B cell (primary cell): ENCODE measurements at regions not wholly inside any gene's neighbourhood (a gene's known extent, or its start where the extent isn't known, plus 50 kb on each side); places are given as distances from the start of the nearest gene placed in this dataset.

ENCODE experiments used
- ATAC-seq: fragments of 200-7000 bp; cut with Tn5 transposase; one replicate; pipeline ENCODE4 v1.10.0; 2021; ENCODE audit warnings: low read depth, mild to moderate bottlenecking, moderate number of reproducible peaks, moderate library complexity
- CTCF ChIA-PET: fragments of 350-600 bp; sonication (Branson Sonifier 250); formaldehyde crosslinking; loops from one replicate; lab custom pipeline; 2021; ENCODE audit warnings: antibody characterized with exemption, inconsistent platforms; lab: Charles Lee
- POLR2A ChIA-PET: fragments of 350-600 bp; sonication (Branson Sonifier 250); formaldehyde crosslinking; loops from one replicate; lab custom pipeline; 2021; ENCODE audit warnings: antibody characterized with exemption; lab: Charles Lee
- DNase-seq: peaks from one replicate; pipeline ENCODE4 v3.0.0; 2013
- H2AFZ ChIP-seq: 2 replicates; pipeline ENCODE4 v1.6.1; 2012; ENCODE audit warnings: mild to moderate bottlenecking, low read depth, low read length; ENCODE audit not compliant: insufficient read depth, poor library complexity, severe bottlenecking
- H3K27ac ChIP-seq, 2 donors: 1 replicate in 1 of 2; 2 replicates in 1 of 2; pipeline ENCODE4 v1.5.1; 2012 to 2013; ENCODE audit warnings: low read length in 2 of 2, mild to moderate bottlenecking in 2 of 2, moderate library complexity in 1 of 2
- H3K27me3 ChIP-seq, 4 experiments: fragments of 200-600 bp in 1 of 4; sonication (generic) in 1 of 4; replicated peaks in 1 of 4; 1 replicate in 2 of 4; 2 replicates in 2 of 4; pipeline versions ENCODE4 v1.6.1 to v1.7.0; 2013 to 2016; ENCODE audit warnings: low read length in 3 of 4, mild to moderate bottlenecking in 2 of 4, mixed read lengths in 1 of 4, moderate library complexity in 1 of 4; ENCODE audit not compliant: insufficient read depth in 4 of 4, control insufficient read depth in 3 of 4; ENCODE audit errors: control extremely low read depth in 1 of 4
- H3K36me3 ChIP-seq, 2 experiments: replicated peaks in 1 of 2; 1 replicate in 1 of 2; 2 replicates in 1 of 2; pipeline versions ENCODE4 v1.6.1 to v1.7.1; 2013; ENCODE audit warnings: low read length in 1 of 2; ENCODE audit not compliant: insufficient read depth in 2 of 2, control insufficient read depth in 1 of 2; ENCODE audit errors: control extremely low read depth in 1 of 2, extremely low read depth in 1 of 2
- H3K4me1 ChIP-seq, 2 donors: fragments of 200-600 bp in 1 of 2; sonication (generic) in 1 of 2; 1 replicate in 1 of 2; 2 replicates in 1 of 2; pipeline versions ENCODE4 v1.5.1 to v1.6.1; 2013 to 2017; ENCODE audit warnings: low read length in 2 of 2; ENCODE audit not compliant: control insufficient read depth in 2 of 2, insufficient read depth in 2 of 2
- H3K4me2 ChIP-seq: replicated peaks from 2 replicates; pipeline ENCODE3; 2012; ENCODE audit warnings: mild to moderate bottlenecking, low read depth, low read length; ENCODE audit not compliant: poor library complexity, severe bottlenecking
- H3K4me3 ChIP-seq, 5 experiments: fragments of 200-600 bp in 1 of 5; sonication (generic) in 1 of 5; 1 replicate in 3 of 5; 2 replicates in 2 of 5; pipeline versions ENCODE4 v1.5.1 to v1.7.0; 2011 to 2016; ENCODE audit warnings: low read length in 4 of 5, mild to moderate bottlenecking in 4 of 5, low read depth in 2 of 5, control low read depth in 1 of 5, moderate library complexity in 1 of 5; ENCODE audit not compliant: insufficient read depth in 1 of 5; ENCODE audit errors: control extremely low read depth in 1 of 5, extremely low read depth in 1 of 5
- H3K79me2 ChIP-seq: fragments of 200-600 bp; sonication (generic); one replicate; pipeline ENCODE4 v1.6.0; 2016; ENCODE audit warnings: low read length; ENCODE audit not compliant: control insufficient read depth, insufficient read depth
- H3K9ac ChIP-seq: fragments of 200-600 bp; sonication (generic); 2 replicates; pipeline ENCODE4 v1.6.1; 2017; ENCODE audit warnings: mild to moderate bottlenecking, low read length, moderate library complexity
- H3K9me3 ChIP-seq, 3 donors: one replicate each; pipeline versions ENCODE4 v1.6.1 to v1.7.1; 2013; ENCODE audit warnings: low read length in 2 of 3; ENCODE audit not compliant: control insufficient read depth in 2 of 3, insufficient read depth in 1 of 3; ENCODE audit errors: control extremely low read depth in 1 of 3
- H4K20me1 ChIP-seq: 2 replicates; pipeline ENCODE4 v1.6.0; 2012; ENCODE audit warnings: mild to moderate bottlenecking, low read length; ENCODE audit not compliant: insufficient read depth, control insufficient read depth, poor library complexity, severe bottlenecking
- H3K27ac Mint-ChIP-seq: one replicate; pipeline ENCODE4 v1.8.0; 2021; ENCODE audit warnings: mixed read lengths
- H3K27me3 Mint-ChIP-seq: one replicate; pipeline ENCODE4 v1.8.0; 2021; ENCODE audit warnings: mixed read lengths
- H3K4me1 Mint-ChIP-seq: one replicate; pipeline ENCODE4 v1.8.0; 2021; ENCODE audit warnings: mixed read lengths
- H3K4me3 Mint-ChIP-seq: one replicate; pipeline ENCODE4 v1.8.0; 2021; ENCODE audit warnings: mixed read lengths
- H3K9me3 Mint-ChIP-seq: one replicate; pipeline ENCODE4 v1.8.0; 2022; ENCODE audit warnings: mixed read lengths; ENCODE audit not compliant: insufficient read depth
- CTCF ChIP-seq: fragments of 200-600 bp; IDR thresholded peaks from one replicate; pipeline ENCODE4 v1.8.0; 2022; ENCODE audit warnings: antibody characterized with exemption, mild to moderate bottlenecking
- EZH2 ChIP-seq: IDR thresholded peaks from 2 replicates; pipeline ENCODE4 v1.6.1; 2012; ENCODE audit warnings: borderline replicate concordance, low read depth, mild to moderate bottlenecking, moderate library complexity, low read length; ENCODE audit not compliant: insufficient read depth, poor library complexity, severe bottlenecking
- WGBS: methylation state at CpG from one replicate; pipeline ENCODE4 v1.1.5; 2013; ENCODE audit warnings: missing lambda C conversion rate; ENCODE audit not compliant: insufficient coverage; 5-methylcytosine and 5-hydroxymethylcytosine counted together
- intact Hi-C: fragments of 100-400 bp; cut with micrococcal nuclease; formaldehyde crosslinking; loops from one replicate; pipeline ENCODE4 v1.10.0; 2022

- no peaks in the 10 kb centered on the region for H3K27me3 ChIP-seq
- no peaks in the 10 kb centered on the region for H3K9me3 ChIP-seq
- no peak for ATAC-seq
- H3K4me3 Mint-ChIP-seq, result no peak overlapping the region
- H4K20me1 ChIP-seq, result no peaks in the 10 kb centered on the region
- no peaks in the 10 kb centered on the region for H3K36me3 ChIP-seq
- no peak overlapping the region for H2AFZ ChIP-seq
- intact Hi-C loops, result no loop called here
- H3K27ac Mint-ChIP-seq, result no peak overlapping the region
- H3K4me3 ChIP-seq, result no peak overlapping the region
- H3K4me1 Mint-ChIP-seq, result no peaks in the 10 kb centered on the region
- no peak for TF ChIP-seq EZH2
- no peak for TF ChIP-seq CTCF
- no peak overlapping the region for H3K9ac ChIP-seq
- peaks cover 2% of the 10 kb centered on the region for H3K9me3 Mint-ChIP-seq
- ChIA-PET CTCF (no interaction called here), POLR2A (no interaction called here)
- H3K4me2 ChIP-seq, result no peak overlapping the region
- WGBS, result no CpG with 5 or more reads among the region's 1 CpG
- DNase-seq, result no peak
- no peak overlapping the region for H3K27ac ChIP-seq
- no peaks in the 10 kb centered on the region for H3K4me1 ChIP-seq
- H3K27me3 Mint-ChIP-seq, result no peaks in the 10 kb centered on the region
- H3K79me2 ChIP-seq, result no peaks in the 10 kb centered on the region
Measured at GRCh38 chr3:176798680-176799079, 398.6 kb downstream of the TBL1XR1 start.

GRCh38 chr3:176796371-176796770 is 400.9 kb downstream of the TBL1XR1 start:
- Mint-ChIP-seq H3K4me1 (no peaks in the 10 kb centered on the region), H3K27ac (no peak overlapping the region), H3K27me3 (no peaks in the 10 kb centered on the region)

More at GRCh38 chr3:176796371-176796770, 400.9 kb downstream of the TBL1XR1 start:
- no peaks in the 10 kb centered on the region for H3K79me2 ChIP-seq
- H3K9me3 Mint-ChIP-seq, result peaks cover 2% of the 10 kb centered on the region
- TF ChIP-seq EZH2 (no peak), CTCF (no peak)
- ATAC-seq, result no peak
- no peak overlapping the region for H3K4me3 ChIP-seq
- no peak overlapping the region for H3K27ac ChIP-seq
- ChIA-PET CTCF (no interaction called here), POLR2A (no interaction called here)
- no peak overlapping the region for H2AFZ ChIP-seq
- no peak for DNase-seq
- H3K4me2 ChIP-seq, result no peak overlapping the region
- intact Hi-C loops, result no loop called here
- no CpG with 5 or more reads among the region's 2 CpGs for WGBS
- H3K9ac ChIP-seq, result no peak overlapping the region
- no peaks in the 10 kb centered on the region for H3K4me1 ChIP-seq
- H3K36me3 ChIP-seq, result no peaks in the 10 kb centered on the region
- no peaks in the 10 kb centered on the region for H3K9me3 ChIP-seq
- H4K20me1 ChIP-seq, result no peaks in the 10 kb centered on the region
- no peaks in the 10 kb centered on the region for H3K27me3 ChIP-seq
- H3K4me3 Mint-ChIP-seq, result no peak overlapping the region
